Activated T-helper 1 cell treated with anti-CD3 and anti-CD28 coated beads, Interleukin-12 subunit alpha, Interleukin-12 subunit beta, Interleukin-2, Interleukin-4 antibody, amounts not matched to agents 30 ng/mL and 10 ng/mL and 1 ng/mL, durations not matched to agents 14 hours and 24 hours and 36 hours (primary cell): ENCODE measurements at regions not wholly inside any gene's neighbourhood (a gene's known extent, or its start where the extent isn't known, plus 50 kb on each side); places are given as distances from the start of the nearest gene placed in this dataset.

Experiments
- DNase-seq: peaks from one replicate; pipeline ENCODE4 v3.0.0; 2021; ENCODE audit warnings: low spot score
- H3K27ac Mint-ChIP-seq: one replicate; pipeline ENCODE4 v1.8.0; 2021; ENCODE audit warnings: mild to moderate bottlenecking, mixed read lengths
- H3K27me3 Mint-ChIP-seq: one replicate; pipeline ENCODE4 v1.8.0; 2022; ENCODE audit warnings: mild to moderate bottlenecking, moderate library complexity, mixed read lengths; ENCODE audit not compliant: insufficient read depth
- H3K36me3 Mint-ChIP-seq: one replicate; pipeline ENCODE4 v1.8.0; 2021; ENCODE audit warnings: low read depth, mixed read lengths
- H3K4me1 Mint-ChIP-seq: one replicate; pipeline ENCODE4 v1.8.0; 2021; ENCODE audit warnings: low read depth, mixed read lengths
- H3K4me3 Mint-ChIP-seq: one replicate; pipeline ENCODE4 v1.8.0; 2021; ENCODE audit warnings: mild to moderate bottlenecking, moderate library complexity, mixed read lengths
- H3K9me3 Mint-ChIP-seq: one replicate; pipeline ENCODE4 v1.8.0; 2021; ENCODE audit warnings: mixed read lengths
- intact Hi-C: fragments of 100-400 bp; cut with micrococcal nuclease; formaldehyde crosslinking; loops from one replicate; pipeline ENCODE4 v1.15.1; 2024

GRCh38 chr15:66877477-66878271 is 175.6 kb downstream of the SMAD6 start:
- no peaks in the 10 kb centered on the region for H3K4me1 Mint-ChIP-seq
- intact Hi-C loops: no loop called here
- no peak for DNase-seq
- no peaks in the 10 kb centered on the region for H3K9me3 Mint-ChIP-seq
- H3K4me3 Mint-ChIP-seq: no peak overlapping the region
- no peaks in the 10 kb centered on the region for H3K36me3 Mint-ChIP-seq
- H3K27ac Mint-ChIP-seq: no peak overlapping the region
- peaks cover 16% of the 10 kb centered on the region for H3K27me3 Mint-ChIP-seq

- no peak for DNase-seq
- no peaks in the 10 kb centered on the region for H3K9me3 Mint-ChIP-seq
- no peak overlapping the region for H3K27ac Mint-ChIP-seq
- H3K4me1 Mint-ChIP-seq: no peaks in the 10 kb centered on the region
- no peak overlapping the region for H3K4me3 Mint-ChIP-seq
- H3K27me3 Mint-ChIP-seq: peaks cover 11% of the 10 kb centered on the region
- intact Hi-C loops: no loop called here
- no peaks in the 10 kb centered on the region for H3K36me3 Mint-ChIP-seq
Measured at GRCh38 chr15:66878761-66879160, 176.7 kb downstream of the SMAD6 start.

- Mint-ChIP-seq H3K27ac (no peak overlapping the region), H3K4me3 (no peak overlapping the region), H3K9me3 (no peaks in the 10 kb centered on the region), H3K4me1 (no peaks in the 10 kb centered on the region), H3K27me3 (peaks cover 5% of the 10 kb centered on the region), H3K36me3 (no peaks in the 10 kb centered on the region)
- intact Hi-C loops: no loop called here
- no peak for DNase-seq
Measured at GRCh38 chr15:66879531-66880368, 177.7 kb downstream of the SMAD6 start.

- Mint-ChIP-seq H3K9me3 (no peaks in the 10 kb centered on the region), H3K27me3 (peaks cover 3% of the 10 kb centered on the region), H3K27ac (no peak overlapping the region), H3K4me1 (no peaks in the 10 kb centered on the region), H3K36me3 (no peaks in the 10 kb centered on the region), H3K4me3 (no peak overlapping the region)
- intact Hi-C loops: no loop called here
- no peak for DNase-seq
Measured at GRCh38 chr15:66880380-66881155, 178.5 kb downstream of the SMAD6 start.

- H3K36me3 Mint-ChIP-seq: no peaks in the 10 kb centered on the region
- no peaks in the 10 kb centered on the region for H3K9me3 Mint-ChIP-seq
- no peak for DNase-seq
- no peaks in the 10 kb centered on the region for H3K4me1 Mint-ChIP-seq
- peaks cover 3% of the 10 kb centered on the region for H3K27me3 Mint-ChIP-seq
- no peak overlapping the region for H3K27ac Mint-ChIP-seq
- H3K4me3 Mint-ChIP-seq: no peak overlapping the region
- intact Hi-C loops: no loop called here
Measured at GRCh38 chr15:66881173-66881905, 179.3 kb downstream of the SMAD6 start.

GRCh38 chr15:66882251-66883020 is 180.4 kb downstream of the SMAD6 start:
- H3K27me3 Mint-ChIP-seq: peaks cover 3% of the 10 kb centered on the region
- H3K4me1 Mint-ChIP-seq: no peaks in the 10 kb centered on the region
- no peaks in the 10 kb centered on the region for H3K9me3 Mint-ChIP-seq
- H3K36me3 Mint-ChIP-seq: no peaks in the 10 kb centered on the region
- H3K27ac Mint-ChIP-seq: no peak overlapping the region
- intact Hi-C loops: no loop called here
- no peak for DNase-seq
- H3K4me3 Mint-ChIP-seq: no peak overlapping the region

- H3K36me3 Mint-ChIP-seq: no peaks in the 10 kb centered on the region
- H3K4me3 Mint-ChIP-seq: no peak overlapping the region
- peaks cover 9% of the 10 kb centered on the region for H3K27me3 Mint-ChIP-seq
- no peak overlapping the region for H3K27ac Mint-ChIP-seq
- intact Hi-C loops: no loop called here
- no peak for DNase-seq
- no peaks in the 10 kb centered on the region for H3K9me3 Mint-ChIP-seq
- no peaks in the 10 kb centered on the region for H3K4me1 Mint-ChIP-seq
Measured at GRCh38 chr15:66883284-66883911, 181.4 kb downstream of the SMAD6 start.

- no peak for DNase-seq
- H3K27me3 Mint-ChIP-seq: peaks cover 9% of the 10 kb centered on the region
- intact Hi-C loops: no loop called here
- H3K9me3 Mint-ChIP-seq: no peaks in the 10 kb centered on the region
- no peaks in the 10 kb centered on the region for H3K36me3 Mint-ChIP-seq
- no peak overlapping the region for H3K4me3 Mint-ChIP-seq
- no peak overlapping the region for H3K27ac Mint-ChIP-seq
- H3K4me1 Mint-ChIP-seq: no peaks in the 10 kb centered on the region
Measured at GRCh38 chr15:66884115-66884622, 181.2 kb upstream of the SMAD3 start.

GRCh38 chr15:66884661-66885237 is 180.7 kb upstream of the SMAD3 start:
- intact Hi-C loops: no loop called here
- Mint-ChIP-seq H3K27ac (no peak overlapping the region), H3K27me3 (peaks cover 13% of the 10 kb centered on the region), H3K9me3 (no peaks in the 10 kb centered on the region), H3K4me3 (no peak overlapping the region), H3K36me3 (no peaks in the 10 kb centered on the region), H3K4me1 (no peaks in the 10 kb centered on the region)
- no peak for DNase-seq

- DNase-seq: no peak
- Mint-ChIP-seq H3K27ac (no peak overlapping the region), H3K27me3 (peaks cover 17% of the 10 kb centered on the region), H3K4me1 (no peaks in the 10 kb centered on the region), H3K4me3 (no peak overlapping the region), H3K36me3 (no peaks in the 10 kb centered on the region), H3K9me3 (no peaks in the 10 kb centered on the region)
- intact Hi-C loops: no loop called here
Measured at GRCh38 chr15:66885281-66885915, 180.0 kb upstream of the SMAD3 start.

GRCh38 chr15:66886241-66886675 is 179.1 kb upstream of the SMAD3 start:
- Mint-ChIP-seq H3K36me3 (no peaks in the 10 kb centered on the region), H3K27me3 (peaks cover 17% of the 10 kb centered on the region), H3K4me1 (no peaks in the 10 kb centered on the region), H3K9me3 (no peaks in the 10 kb centered on the region), H3K4me3 (no peak overlapping the region), H3K27ac (no peak overlapping the region)
- no peak for DNase-seq
- intact Hi-C loops: no loop called here
